HUES48 (cell line): ENCODE measurements at regions not wholly inside any gene's neighbourhood (a gene's known extent, or its start where the extent isn't known, plus 50 kb on each side); places are given as distances from the start of the nearest gene placed in this dataset.
"Not testable (repeated sequence)": the region's sequence is repeated elsewhere in the genome, so short reads cannot be mapped to it uniquely, and the experiment has no call there.

Experiments
- H3K27ac ChIP-seq: one replicate; pipeline ENCODE4 v1.7.0; 2013; ENCODE audit warnings: low read depth, low read length, inconsistent platforms
- H3K27me3 ChIP-seq: 2 replicates; pipeline ENCODE4 v1.6.1; 2013; ENCODE audit warnings: mild to moderate bottlenecking, low read length; ENCODE audit not compliant: control insufficient read depth, insufficient read depth
- H3K36me3 ChIP-seq: 2 replicates; pipeline ENCODE4 v1.6.1; 2013; ENCODE audit warnings: low read length; ENCODE audit not compliant: control insufficient read depth, insufficient read depth
- H3K4me1 ChIP-seq: 2 replicates; pipeline ENCODE4 v1.6.1; 2013; ENCODE audit warnings: mild to moderate bottlenecking, low read length; ENCODE audit not compliant: control insufficient read depth, insufficient read depth
- H3K4me3 ChIP-seq: 2 replicates; pipeline ENCODE4 v1.5.1; 2013; ENCODE audit warnings: mild to moderate bottlenecking, low read depth, low read length
- H3K9ac ChIP-seq: 2 replicates; pipeline ENCODE4 v1.6.1; 2013; ENCODE audit warnings: mild to moderate bottlenecking, low read depth, low read length, moderate library complexity
- H3K9me3 ChIP-seq: 2 replicates; pipeline ENCODE4 v1.6.1; 2013; ENCODE audit warnings: low read length; ENCODE audit not compliant: control insufficient read depth, insufficient read depth

- H3K4me1 ChIP-seq = peaks cover 6% of the 10 kb centered on the region; the same call in 1 of the 2 replicates
- no peak overlapping the region for H3K9ac ChIP-seq
- H3K9me3 ChIP-seq = no peaks in the 10 kb centered on the region
- no peak overlapping the region for H3K27ac ChIP-seq
- no peaks in the 10 kb centered on the region for H3K27me3 ChIP-seq
- no peaks in the 10 kb centered on the region for H3K36me3 ChIP-seq
- no peak overlapping the region for H3K4me3 ChIP-seq
These were observed 56.1 kb downstream of the GPR85 start for GRCh38 chr7:113030489-113030888.

- no peak overlapping the region for H3K9ac ChIP-seq
- no peaks in the 10 kb centered on the region for H3K4me1 ChIP-seq
- H3K4me3 ChIP-seq = no peak overlapping the region
- H3K36me3 ChIP-seq = no peaks in the 10 kb centered on the region
- H3K27me3 ChIP-seq = no peaks in the 10 kb centered on the region
- no peaks in the 10 kb centered on the region for H3K9me3 ChIP-seq
- no peak overlapping the region for H3K27ac ChIP-seq
These were observed 59.7 kb downstream of the GPR85 start for GRCh38 chr7:113026941-113027340.

GRCh38 chr7:113017144-113017857, 69.3 kb downstream of the GPR85 start:
- not testable (repeated sequence) for H3K27ac ChIP-seq, H3K4me3 ChIP-seq, H3K4me1 ChIP-seq, H3K9ac ChIP-seq, H3K9me3 ChIP-seq, H3K27me3 ChIP-seq, H3K36me3 ChIP-seq

GRCh38 chr7:113015034-113015645, 71.5 kb downstream of the GPR85 start:
- H3K9ac ChIP-seq = no peak overlapping the region

GRCh38 chr7:113013761-113014449, 72.7 kb downstream of the GPR85 start:
- Histone ChIP-seq H3K36me3 (no peaks in the 10 kb centered on the region), H3K9ac (no peak overlapping the region), H3K27ac (no peak overlapping the region), H3K27me3 (no peaks in the 10 kb centered on the region), H3K4me1 (no peaks in the 10 kb centered on the region), H3K4me3 (no peak overlapping the region), H3K9me3 (no peaks in the 10 kb centered on the region)

More at GRCh38 chr7:113015034-113015645, 71.5 kb downstream of the GPR85 start:
- Histone ChIP-seq H3K4me1 (no peaks in the 10 kb centered on the region), H3K4me3 (no peak overlapping the region), H3K9me3 (no peaks in the 10 kb centered on the region), H3K27me3 (no peaks in the 10 kb centered on the region), H3K36me3 (no peaks in the 10 kb centered on the region), H3K27ac (no peak overlapping the region)

- H3K4me1 ChIP-seq, H3K9me3 ChIP-seq, H3K4me3 ChIP-seq, H3K27ac ChIP-seq, H3K27me3 ChIP-seq, H3K36me3 ChIP-seq, H3K9ac ChIP-seq: not testable (repeated sequence)
These were observed 73.8 kb downstream of the GPR85 start for GRCh38 chr7:113012862-113013261.

- Histone ChIP-seq H3K36me3 (no peaks in the 10 kb centered on the region), H3K4me3 (no peak overlapping the region), H3K27ac (no peak overlapping the region), H3K9me3 (no peaks in the 10 kb centered on the region; the same call in 1 of the 2 replicates), H3K27me3 (no peaks in the 10 kb centered on the region), H3K9ac (no peak overlapping the region), H3K4me1 (no peaks in the 10 kb centered on the region)
These were observed 76.2 kb downstream of the GPR85 start for GRCh38 chr7:113010377-113010776.

- no peak overlapping the region for H3K9ac ChIP-seq
- no peaks in the 10 kb centered on the region; the same call in 1 of the 2 replicates for H3K9me3 ChIP-seq
- H3K27ac ChIP-seq = no peak overlapping the region
- H3K4me1 ChIP-seq = no peaks in the 10 kb centered on the region
- H3K36me3 ChIP-seq = no peaks in the 10 kb centered on the region
- no peak overlapping the region for H3K4me3 ChIP-seq
- H3K27me3 ChIP-seq = no peaks in the 10 kb centered on the region
These were observed 77.9 kb downstream of the GPR85 start for GRCh38 chr7:113008755-113009154.

- H3K4me3 ChIP-seq = no peak overlapping the region
- H3K9ac ChIP-seq = no peak overlapping the region
- no peaks in the 10 kb centered on the region for H3K4me1 ChIP-seq
- no peaks in the 10 kb centered on the region for H3K27me3 ChIP-seq
- no peaks in the 10 kb centered on the region for H3K36me3 ChIP-seq
- no peak overlapping the region for H3K27ac ChIP-seq
- H3K9me3 ChIP-seq = no peaks in the 10 kb centered on the region; the same call in 1 of the 2 replicates
These were observed 81.7 kb downstream of the GPR85 start for GRCh38 chr7:113004726-113005454.

GRCh38 chr7:113000316-113001020, 86.2 kb downstream of the GPR85 start:
- Histone ChIP-seq H3K4me1 (no peaks in the 10 kb centered on the region; the same call in 1 of the 2 replicates), H3K4me3 (no peak overlapping the region), H3K36me3 (no peaks in the 10 kb centered on the region), H3K9ac (no peak overlapping the region), H3K27me3 (no peaks in the 10 kb centered on the region), H3K27ac (no peak overlapping the region), H3K9me3 (no peaks in the 10 kb centered on the region; the same call in 1 of the 2 replicates)
